ENCODE measurements at regions not wholly inside any gene's neighbourhood (a gene's known extent, or its start where the extent isn't known, plus 50 kb on each side); places are given as distances from the start of the nearest gene placed in this dataset.
"Not testable (repeated sequence)": the region's sequence is repeated elsewhere in the genome, so short reads cannot be mapped to it uniquely, and the experiment has no call there.

DNA sequence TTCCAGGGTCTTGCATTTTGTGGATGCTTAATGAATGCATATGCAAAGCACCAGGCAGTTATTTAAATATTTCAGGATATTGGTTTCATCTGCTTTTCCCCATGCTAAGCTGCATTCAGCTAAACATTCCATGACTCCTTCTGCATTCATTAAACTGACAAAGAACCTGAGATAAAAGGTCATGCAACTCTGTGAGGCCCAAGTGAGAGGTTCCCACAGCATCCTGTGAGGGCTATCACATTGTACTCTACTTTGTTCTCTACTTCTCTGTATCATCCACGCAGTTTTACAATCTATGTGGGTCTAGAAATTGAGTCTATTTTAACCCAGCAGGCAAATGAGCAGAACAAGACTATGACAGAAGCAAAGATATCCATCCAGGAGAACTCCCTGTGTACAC lies 86.4 kb upstream of the PRSS16 start:
- no peak for DNase-seq (ENCODE audit: low read depth in 3 of 3)

DNA sequence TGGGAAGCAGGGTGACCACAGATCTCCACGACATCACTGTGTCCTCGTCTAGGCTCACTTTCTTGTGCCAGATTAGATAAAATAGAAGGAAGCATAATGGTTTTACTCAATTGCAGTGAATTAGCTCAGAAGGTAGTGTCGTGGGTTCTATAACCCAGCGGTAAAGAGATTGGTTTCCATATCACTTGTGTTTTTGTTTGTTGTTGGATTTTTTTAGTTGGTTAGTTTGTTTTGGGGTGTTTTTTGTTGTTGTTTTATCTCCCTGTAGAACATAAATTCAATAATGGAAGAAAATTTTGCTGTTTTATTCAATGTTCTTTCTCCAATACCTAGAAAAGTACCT lies 85.9 kb upstream of the PRSS16 start:
- DNase-seq (ENCODE audit: low read depth in 3 of 3), result no peak

DNA sequence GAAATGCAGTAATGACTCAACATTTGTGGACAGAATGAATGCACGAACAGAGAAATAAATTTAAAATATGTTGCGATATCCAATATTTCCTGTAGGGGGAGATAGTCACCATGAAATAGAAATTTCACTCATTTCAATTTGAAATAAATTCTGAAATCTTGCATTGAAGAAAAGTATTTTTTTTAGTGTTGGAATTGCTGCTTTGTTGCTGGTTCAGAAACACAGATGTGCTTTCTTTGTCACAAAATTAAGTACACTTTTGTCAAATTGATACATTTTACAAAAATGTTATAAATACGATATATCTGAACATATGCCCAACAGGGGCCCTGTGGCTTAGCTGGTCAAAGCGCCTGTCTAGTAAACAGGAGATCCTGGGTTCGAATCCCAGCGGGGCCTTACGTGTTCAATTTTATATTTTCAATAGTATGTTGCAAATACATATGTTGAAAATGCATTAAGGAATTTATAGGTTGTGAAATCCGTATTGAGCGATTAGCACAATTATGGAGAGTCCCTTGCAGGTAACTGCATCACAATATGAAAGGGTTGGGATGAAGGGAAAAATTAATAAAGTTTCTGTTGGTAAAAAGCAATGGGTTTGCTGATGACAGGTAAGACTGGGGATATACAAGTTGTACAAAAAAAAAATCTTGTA lies 85.4 kb upstream of the PRSS16 start:
- DNase-seq (ENCODE audit: low read depth in 3 of 3), result no peak

DNA sequence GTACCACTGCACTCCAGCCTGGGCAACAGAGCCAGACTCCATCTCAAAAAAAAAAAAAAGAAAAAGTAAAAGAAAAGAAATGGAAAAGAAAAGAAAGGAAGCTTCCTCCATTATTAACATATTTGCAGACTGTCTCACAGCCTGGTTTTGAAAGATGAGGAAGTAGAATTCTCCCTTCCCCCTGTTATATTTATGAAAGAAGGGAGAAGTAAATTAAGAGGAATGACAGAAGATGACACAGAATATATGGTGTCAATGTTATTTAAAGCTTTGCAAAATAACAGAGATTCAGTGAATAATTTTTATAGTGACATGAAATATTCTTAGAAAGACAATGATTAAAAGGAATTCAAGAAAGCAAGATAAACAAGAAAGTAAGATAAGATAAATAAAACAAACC lies 83.7 kb upstream of the PRSS16 start:
- DNase-seq (ENCODE audit: low read depth in 3 of 3), result no peak

DNA sequence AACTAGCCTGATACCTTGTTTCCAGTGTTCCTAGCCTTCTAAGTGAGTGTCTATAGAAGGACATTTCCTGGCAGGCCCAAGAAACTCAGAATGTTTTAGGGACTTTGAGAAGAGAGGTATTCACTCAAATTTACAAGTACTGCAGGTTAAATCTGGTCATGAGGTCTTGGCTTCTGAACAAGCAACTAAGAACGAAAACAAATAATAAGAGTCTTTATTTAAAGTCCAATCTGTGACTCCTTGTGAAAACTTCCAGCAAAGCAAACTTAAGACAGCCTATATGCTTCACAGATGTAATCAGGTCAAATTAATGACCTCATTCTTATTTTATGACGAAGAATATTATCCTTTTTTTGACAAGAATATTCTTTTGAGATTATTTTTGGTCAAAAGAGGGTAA lies 79.4 kb upstream of the PRSS16 start:
- no peak for DNase-seq (ENCODE audit: low read depth in 3 of 3)

DNA sequence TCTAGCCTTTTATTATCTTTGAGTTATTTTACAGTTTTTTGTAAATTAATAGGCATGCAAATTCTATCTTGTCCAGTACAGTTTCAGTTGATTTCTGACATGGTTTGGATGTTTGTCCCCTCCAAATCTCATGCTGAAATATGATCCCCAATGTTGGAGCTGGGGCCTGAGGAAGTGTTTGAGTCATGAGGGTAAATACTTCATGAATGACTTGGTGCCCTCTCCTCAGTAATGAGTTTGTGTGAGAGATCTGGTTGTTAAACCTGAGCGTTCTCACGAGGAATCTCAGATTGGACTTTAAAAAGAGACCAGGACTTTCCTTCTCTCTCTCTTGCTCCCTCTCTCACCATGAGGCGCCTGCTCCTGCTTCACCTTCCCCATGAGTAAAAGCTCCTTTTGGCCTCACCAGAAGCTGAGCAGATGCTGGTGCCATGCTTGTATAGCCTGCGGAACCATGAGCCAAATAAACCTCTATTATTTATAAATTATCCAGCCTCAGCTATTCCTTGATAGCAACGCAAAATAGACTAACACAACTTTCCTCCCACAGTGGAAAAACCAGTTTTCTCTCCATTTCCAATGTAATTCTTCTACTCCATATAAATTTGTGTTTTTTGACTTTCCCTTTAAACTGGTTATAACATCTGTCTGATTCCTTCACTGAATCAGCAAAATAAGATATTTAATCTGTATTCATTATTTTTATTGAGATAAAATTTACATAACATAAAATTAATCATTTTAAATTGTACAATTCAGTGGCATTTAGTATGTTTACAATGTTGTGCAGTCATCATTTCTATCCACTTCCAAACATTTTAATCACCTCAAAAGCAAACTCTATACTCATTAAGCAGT lies 78.7 kb upstream of the PRSS16 start:
- DNase-seq (ENCODE audit: low read depth in 3 of 3), result no peak

DNA sequence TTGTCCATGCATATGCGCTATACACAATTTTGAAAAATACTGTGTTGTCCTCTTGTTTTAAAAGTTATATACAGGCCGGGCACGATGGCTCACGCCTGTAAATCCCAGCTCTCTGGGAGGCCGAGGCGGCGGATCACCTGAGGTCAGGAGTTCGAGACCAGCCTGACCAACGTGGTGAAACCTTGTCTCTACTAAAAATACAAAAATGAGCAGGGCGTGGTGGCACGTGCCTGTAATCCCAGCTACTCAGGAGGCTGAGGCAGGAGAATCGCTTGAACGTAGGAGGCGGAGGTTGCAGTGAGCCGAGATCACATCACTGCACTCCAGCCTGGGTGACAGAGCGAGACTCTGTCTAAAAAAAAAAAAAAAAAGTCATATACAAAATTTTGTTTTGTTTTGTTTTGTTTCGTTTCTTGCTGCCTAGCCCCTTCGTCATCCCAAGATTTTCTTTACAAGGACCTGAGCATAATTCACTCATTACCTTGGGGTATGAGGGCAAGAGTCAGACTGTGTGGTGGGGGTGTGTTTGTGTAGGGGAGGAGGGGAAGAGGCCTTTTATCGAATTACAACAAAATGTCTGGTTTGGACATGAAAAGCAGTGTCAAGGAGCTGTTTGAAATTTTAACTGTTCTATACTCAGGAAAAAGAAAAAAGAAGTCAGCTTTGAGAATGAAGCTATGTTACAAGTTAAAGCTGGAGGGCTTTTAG lies 74.8 kb upstream of the PRSS16 start:
- DNase-seq (ENCODE audit: low read depth in 3 of 3), result not testable (repeated sequence)

DNA sequence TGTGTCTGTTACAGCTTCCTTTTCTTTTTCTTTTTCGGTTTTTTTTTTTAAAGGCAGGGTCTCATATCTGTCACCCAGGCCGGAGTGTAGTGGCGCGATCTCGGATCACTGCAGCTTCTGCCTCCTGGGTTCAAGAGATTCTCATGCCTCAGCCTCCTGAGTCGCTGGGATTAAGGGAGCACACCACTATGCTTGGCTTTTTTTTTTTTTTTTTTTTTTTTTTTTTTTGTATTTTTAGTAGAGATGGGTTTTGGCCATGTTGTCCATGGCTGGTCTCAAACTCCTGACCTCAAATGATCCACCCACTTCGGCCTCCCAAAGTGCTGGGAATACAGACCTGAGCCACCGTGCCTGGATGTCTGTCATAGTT lies 74.3 kb upstream of the PRSS16 start:
- DNase-seq (ENCODE audit: low read depth in 3 of 3), result not testable (repeated sequence)

DNA sequence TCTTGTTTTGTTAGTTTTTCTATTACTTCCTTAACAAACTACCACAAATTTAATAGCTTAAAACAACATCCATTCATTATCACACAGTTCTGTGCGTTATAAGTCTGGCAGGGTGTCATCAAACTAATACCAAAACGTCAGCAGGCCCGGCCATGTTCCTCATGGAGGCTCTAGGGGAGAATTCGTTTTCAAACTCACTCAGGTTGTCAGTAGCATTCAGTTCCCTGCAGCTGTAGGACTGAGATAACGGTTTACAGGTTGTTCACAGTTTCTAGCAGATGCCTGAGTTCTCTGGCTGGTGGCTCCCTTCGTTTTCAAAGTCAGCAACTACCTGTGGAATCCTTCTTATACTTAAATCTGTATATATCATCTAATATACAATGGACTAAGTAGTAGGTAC lies 72.5 kb upstream of the PRSS16 start:
- no peak for DNase-seq (ENCODE audit: low read depth in 3 of 3)

DNA sequence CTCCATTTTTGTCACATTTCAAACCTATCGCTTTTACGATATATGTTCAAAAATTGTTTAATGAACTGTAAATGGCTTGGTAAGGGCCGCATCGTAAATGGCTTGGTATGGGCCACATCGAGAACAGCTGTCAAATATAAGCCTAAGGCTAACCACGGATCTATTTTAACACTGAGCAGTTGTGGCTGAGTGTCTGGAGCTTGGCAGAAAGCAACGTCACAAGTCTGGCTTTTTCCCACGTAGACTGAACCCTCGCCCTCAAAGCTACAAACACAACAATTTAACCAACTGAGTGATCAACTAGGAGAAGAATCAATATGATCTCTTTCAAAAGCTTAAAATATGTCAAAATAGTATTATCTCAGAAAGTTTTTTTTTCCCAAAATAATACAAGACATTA lies 71.4 kb upstream of the PRSS16 start:
- DNase-seq (ENCODE audit: low read depth in 3 of 3), result no peak

DNA sequence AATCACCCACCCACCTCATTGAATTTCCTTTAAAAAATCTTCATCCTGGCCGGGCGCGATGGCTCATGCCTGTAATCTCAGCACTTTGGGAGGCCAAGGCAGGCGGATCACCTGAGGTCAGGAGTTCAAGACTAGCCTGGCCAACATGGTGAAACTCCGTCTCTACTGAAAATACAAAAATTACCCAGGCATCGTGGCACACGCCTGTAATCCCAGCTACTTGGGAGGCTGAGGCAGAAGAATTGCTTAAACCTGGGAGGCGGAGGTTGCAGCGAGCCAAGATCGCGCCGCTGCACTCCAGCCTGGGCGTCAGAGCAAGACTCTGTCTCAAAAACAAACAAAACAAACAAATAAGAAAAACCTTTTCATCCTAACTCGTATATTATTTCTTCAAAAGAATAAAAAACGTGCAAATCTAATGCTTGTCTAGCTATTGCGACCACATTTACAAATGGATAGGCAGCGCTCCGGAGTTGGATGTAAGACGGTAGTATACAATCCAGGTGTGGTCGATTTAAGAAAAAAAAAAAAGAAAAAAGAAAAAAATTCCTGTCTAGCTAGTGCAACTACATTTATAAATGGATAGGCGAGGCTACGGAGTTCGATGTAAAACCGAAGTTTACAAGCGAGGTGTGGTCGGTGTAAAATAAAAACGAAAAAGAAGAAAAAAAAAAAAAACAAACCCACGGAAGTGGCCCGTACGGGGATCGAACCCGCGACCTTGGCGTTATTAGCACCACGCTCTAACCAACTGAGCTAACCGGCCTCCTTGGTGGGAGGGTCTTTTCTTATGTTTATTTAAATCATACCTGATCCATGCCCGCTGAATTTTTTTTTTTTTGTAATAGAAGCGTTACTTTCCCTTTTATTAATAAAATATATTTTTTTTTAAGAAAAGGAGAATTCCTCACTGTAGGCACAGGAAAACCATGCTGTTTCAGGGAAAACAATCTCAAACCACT lies 70.7 kb upstream of the PRSS16 start:
- peak in 1 of 3 donors; percentile 42 for DNase-seq (ENCODE audit: low read depth in 3 of 3)

DNA sequence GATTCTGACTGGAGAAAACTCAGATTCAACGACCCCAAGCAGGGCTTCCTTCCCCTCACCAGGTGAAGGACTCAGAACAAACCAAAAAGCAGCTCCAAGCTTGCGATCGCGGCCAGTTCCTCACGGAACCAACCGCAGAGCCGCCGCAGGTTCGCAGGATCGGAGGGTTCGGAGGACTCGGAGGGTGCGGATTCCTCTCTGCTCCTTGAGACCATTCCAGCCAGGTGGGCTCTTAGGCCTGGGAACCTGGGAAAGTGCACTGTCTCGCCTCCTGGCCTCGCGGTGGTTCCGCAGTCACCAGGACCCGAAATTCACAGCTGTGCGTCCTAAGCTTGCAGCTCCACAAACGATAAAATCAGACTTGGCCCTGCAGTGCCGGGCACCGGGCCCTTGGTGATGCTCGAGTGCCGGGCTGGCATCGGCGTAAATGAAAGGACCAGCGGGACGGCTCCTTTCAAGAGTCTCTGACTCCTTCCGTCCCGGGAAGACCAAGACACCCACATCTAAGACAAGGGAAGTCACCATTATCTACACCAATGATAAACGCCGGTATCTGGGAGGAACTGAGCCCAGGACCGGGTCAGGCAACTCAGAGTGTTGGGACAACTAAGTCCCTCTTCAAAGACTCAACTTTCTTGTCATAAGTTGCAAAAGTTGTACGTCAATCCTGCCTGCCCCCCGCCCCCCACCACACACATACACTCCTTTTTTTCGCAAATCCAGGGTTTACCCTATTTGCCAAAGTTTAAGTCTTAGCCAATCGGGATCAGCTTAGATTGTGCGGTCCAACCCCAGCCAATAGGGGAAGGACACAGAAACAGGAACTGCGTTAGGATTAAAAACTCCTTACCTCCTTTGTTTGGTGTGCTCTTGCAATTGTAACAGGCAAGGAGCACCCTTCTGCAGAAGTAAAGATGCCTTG lies 69.8 kb upstream of the PRSS16 start:
- DNase-seq (ENCODE audit: low read depth in 3 of 3), result peak; percentile 51 to 66 (median 54)

DNA sequence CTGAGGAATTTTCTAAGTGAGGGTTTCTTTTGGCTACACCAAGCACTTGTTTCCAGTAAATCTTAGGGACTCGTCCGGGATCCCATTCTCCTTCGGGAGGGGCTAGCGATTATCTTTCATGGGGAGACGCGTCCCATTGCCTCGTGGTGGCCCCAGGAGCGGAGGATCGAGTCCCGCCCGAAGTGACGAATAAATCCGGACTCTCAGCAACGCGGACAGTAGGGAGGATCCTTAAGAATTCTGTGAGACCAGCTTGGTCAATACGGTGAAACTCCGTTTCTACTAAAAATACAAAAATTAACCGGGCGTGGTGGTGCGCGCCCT lies 69.1 kb upstream of the PRSS16 start:
- DNase-seq (ENCODE audit: low read depth in 3 of 3), result no peak

DNA sequence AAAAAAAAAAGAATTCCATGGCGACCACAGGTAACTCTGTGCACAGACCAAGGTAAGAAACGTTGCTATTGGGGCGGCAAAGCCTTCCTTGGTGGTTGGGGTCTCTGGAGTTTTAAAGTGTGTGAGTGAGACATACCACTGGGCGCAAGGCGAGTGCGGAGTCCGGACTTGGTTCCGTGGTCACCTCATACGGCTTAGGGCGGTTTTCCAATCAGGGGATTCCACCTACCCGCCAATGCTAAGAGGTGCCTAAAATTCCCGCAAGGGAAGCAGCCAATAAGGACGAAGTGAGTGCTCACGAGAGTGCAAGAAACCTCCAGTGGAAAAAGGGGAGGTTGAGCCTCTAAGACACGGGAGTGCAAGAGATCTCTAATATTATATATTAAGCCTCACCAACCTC lies 68.6 kb upstream of the PRSS16 start:
- DNase-seq (ENCODE audit: low read depth in 3 of 3), result no peak

DNA sequence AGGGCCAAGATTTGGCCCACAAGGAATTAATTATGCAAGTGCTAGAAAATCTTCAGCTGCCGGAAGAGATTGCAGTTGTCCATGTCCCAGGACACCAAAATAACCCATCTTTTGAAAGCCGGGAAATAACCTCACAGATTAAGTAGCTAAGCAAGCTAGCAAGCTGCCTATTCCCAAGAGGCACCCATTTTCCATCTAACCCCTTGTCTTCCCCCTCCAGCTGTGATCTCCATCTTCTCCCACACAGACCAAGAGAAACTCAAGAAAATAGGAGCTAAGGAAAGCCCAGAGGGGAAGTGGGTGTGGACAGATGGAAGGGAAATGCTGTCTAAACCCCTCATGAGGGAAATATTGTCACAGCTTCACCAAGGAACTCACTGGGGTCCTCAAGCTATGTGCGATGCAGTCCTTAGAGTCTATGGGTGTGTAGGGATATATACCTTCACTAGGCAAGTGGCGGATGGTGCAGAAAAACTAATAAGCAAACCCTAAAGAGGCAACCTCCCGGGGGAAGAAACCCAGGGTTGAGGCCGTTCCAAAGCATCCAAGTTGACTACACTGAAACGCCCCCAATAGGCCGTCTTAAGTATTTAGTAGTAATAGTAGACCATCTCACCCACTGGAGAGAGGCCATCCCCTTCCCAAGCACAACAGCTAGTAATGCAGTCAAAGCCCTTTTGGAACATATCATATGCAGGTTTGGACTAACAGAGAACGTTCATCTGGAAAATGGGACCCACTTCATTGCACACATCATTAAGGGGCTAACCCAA lies 64.3 kb upstream of the PRSS16 start:
- DNase-seq (ENCODE audit: low read depth in 3 of 3), result no peak

DNA sequence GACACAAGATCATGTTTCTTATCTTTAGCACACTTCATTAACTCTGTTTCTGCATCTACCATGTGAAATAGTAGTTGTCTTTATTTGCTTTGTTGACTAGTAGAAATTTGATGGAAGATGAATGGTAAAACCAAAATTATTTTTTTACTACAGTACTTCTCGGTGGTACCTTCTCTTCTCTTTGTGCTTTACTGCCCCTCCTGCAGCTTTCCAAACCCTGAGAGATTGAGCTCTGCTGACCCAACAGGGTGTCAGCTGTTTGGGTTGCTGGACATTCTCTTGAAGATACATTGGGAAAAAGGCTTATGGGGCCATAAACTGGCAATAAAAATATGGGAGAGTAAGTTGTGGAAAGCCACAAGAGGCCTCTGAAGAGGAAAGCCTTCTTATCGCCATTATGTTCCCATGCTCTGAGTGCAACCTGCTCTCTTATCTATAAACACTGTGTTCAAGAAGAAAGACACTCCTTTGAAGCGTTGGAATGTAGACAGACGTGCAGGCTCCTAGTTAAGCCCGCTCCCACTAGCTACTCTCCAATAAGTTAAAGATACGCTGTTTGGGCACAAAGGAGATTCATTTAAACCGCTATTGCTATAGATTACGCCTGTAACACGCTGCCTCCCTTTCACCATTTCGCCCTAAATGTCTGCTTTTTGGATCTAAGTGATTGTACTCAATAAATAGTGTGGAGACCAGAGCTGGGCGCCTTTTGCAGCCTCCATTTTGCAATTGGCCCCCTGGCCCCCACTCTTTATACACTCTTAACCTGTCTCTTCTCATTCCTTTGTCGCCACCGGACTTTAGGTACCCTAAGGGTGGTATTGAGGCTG lies 60.1 kb upstream of the PRSS16 start:
- DNase-seq (ENCODE audit: low read depth in 3 of 3), result no peak

DNA sequence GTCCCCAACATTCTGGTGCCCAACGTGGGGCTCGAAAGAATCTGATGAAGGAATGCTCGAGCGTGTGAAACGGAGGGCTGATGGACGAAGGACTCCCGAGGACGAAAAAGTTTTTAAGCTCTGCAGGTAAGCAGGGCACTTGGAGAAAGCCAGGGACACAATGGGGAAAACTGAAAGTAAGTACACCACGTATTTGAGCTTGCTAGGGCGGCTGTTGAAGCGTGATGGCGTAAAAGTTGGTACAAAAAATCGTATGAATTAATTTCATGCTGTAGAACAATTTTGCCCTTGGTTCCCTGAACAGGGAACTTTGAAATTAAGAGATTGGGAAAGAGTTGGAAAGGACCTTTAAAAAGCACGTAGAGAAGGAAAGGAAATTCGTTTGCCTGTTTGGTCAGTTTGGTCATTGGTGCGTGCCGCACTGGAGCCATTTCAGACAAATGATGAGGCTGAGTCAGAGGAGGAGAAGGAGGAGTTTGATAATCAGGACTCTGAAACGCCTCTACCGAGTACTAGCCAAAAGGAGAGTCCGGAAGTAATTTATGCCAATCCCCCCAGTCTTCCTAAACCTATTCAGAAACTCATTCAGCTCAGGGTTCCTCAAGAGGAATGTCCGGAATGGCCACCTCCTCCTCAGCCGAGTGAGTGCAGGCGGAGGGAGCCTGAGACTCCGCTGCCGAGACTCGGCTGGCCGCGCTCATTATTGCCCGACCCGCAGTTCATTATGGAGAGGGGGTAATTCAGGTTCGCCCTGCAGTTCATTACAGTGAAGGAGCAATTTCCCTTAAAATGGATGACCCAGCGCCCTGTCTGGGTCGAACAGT lies 59.2 kb upstream of the PRSS16 start:
- DNase-seq (ENCODE audit: low read depth in 3 of 3), result peak in 1 of 3 donors; percentile 14

DNA sequence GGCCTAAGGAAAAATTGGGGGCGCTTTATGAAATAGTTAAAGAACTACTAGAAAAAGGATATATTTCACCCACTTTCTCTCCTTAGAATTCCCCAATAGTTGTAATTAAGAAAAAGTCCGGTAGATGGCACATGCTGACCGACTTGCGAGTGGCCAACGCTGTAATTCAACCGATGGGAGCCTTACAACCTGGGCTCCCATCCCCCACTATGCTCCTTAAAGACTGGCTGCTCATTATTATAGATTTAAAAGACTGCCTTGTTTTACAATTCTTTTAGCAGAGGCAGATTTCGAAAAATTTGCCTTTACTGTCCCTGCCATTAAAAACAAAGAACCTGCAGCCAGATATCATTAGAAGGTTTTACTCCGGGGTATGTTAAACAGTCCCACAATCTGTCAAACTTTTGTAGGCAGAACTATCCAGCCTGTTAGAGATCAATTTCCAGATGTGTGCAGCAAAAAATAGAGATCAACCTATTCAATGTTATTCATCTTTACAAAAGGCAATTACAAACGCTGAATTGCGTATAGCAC lies 58.5 kb upstream of the PRSS16 start:
- DNase-seq (ENCODE audit: low read depth in 3 of 3), result peak in 1 of 3 donors; percentile 45

All from stimulated activated CD4-positive, alpha-beta T cell treated with anti-CD3 and anti-CD28 coated beads, TNF-alpha, amount 100 ng/mL, for 48 hours (primary cell).